Trophoblast cell (in vitro differentiated cells and primary cell): ENCODE measurements at regions not wholly inside any gene's neighbourhood (a gene's known extent, or its start where the extent isn't known, plus 50 kb on each side); places are given as distances from the start of the nearest gene placed in this dataset.

Experiments used
- DNase-seq, 2 donors: peaks; one replicate each; pipeline ENCODE4 v3.0.0-alpha.2; 2016
- H2AFZ ChIP-seq: 2 replicates; pipeline ENCODE4 v1.6.1; 2013; ENCODE audit warnings: low read length, moderate library complexity, mild to moderate bottlenecking; ENCODE audit not compliant: insufficient read depth, poor library complexity
- H2AK5ac ChIP-seq: 2 replicates; pipeline ENCODE4 v1.6.1; 2013; ENCODE audit warnings: mild to moderate bottlenecking, low read length
- H2BK120ac ChIP-seq: 2 replicates; pipeline ENCODE4 v1.6.1; 2013; ENCODE audit warnings: low read length, mild to moderate bottlenecking, moderate library complexity; ENCODE audit not compliant: insufficient read depth, poor library complexity
- H2BK12ac ChIP-seq: 2 replicates; pipeline ENCODE4 v1.6.1; 2013; ENCODE audit warnings: mild to moderate bottlenecking, low read length, moderate library complexity
- H2BK5ac ChIP-seq: 2 replicates; pipeline ENCODE4 v1.6.1; 2013; ENCODE audit warnings: low read length, low read depth, moderate library complexity, mild to moderate bottlenecking; ENCODE audit not compliant: poor library complexity
- H3K14ac ChIP-seq: 2 replicates; pipeline ENCODE4 v1.6.1; 2013; ENCODE audit warnings: mild to moderate bottlenecking, low read length
- H3K18ac ChIP-seq: 2 replicates; pipeline ENCODE4 v1.6.1; 2013; ENCODE audit warnings: mild to moderate bottlenecking, low read length
- H3K23ac ChIP-seq: 2 replicates; pipeline ENCODE4 v1.6.1; 2013; ENCODE audit warnings: low read length
- H3K27ac ChIP-seq: 2 replicates; pipeline ENCODE4 v1.5.1; 2013; ENCODE audit warnings: low read depth, mild to moderate bottlenecking, inconsistent platforms, low read length, moderate library complexity
- H3K27me3 ChIP-seq: 2 replicates; pipeline ENCODE4 v1.6.1; 2013; ENCODE audit warnings: inconsistent platforms, mild to moderate bottlenecking, low read length, moderate library complexity; ENCODE audit not compliant: insufficient read depth
- H3K36me3 ChIP-seq, 2 experiments: 1 replicate in 1 of 2; 2 replicates in 1 of 2; pipeline ENCODE4 v1.6.1; 2013; ENCODE audit warnings: low read length in 2 of 2, mild to moderate bottlenecking in 2 of 2, moderate library complexity in 1 of 2; ENCODE audit not compliant: insufficient read depth in 2 of 2, control insufficient read depth in 1 of 2
- H3K4ac ChIP-seq: 2 replicates; pipeline ENCODE4 v1.6.1; 2013; ENCODE audit warnings: low read depth, mild to moderate bottlenecking, low read length, moderate library complexity
- H3K4me1 ChIP-seq, 2 experiments: 1 replicate in 1 of 2; 2 replicates in 1 of 2; pipeline ENCODE4 v1.6.1; 2013; ENCODE audit warnings: low read length in 2 of 2, mild to moderate bottlenecking in 2 of 2, moderate library complexity in 1 of 2; ENCODE audit not compliant: insufficient read depth in 2 of 2, control insufficient read depth in 1 of 2
- H3K4me2 ChIP-seq: 2 replicates; pipeline ENCODE4 v1.6.1; 2013; ENCODE audit warnings: inconsistent platforms, mild to moderate bottlenecking, low read length, moderate library complexity
- H3K4me3 ChIP-seq: 2 replicates; pipeline ENCODE4 v1.5.1; 2013; ENCODE audit warnings: mild to moderate bottlenecking, low read depth, low read length, inconsistent platforms
- H3K79me1 ChIP-seq: one replicate; pipeline ENCODE4 v1.6.1; 2013; ENCODE audit warnings: low read length
- H3K79me2 ChIP-seq: 2 replicates; pipeline ENCODE4 v1.6.1; 2013; ENCODE audit warnings: low read length, mild to moderate bottlenecking; ENCODE audit not compliant: control insufficient read depth, insufficient read depth, poor library complexity
- H3K9ac ChIP-seq: 2 replicates; pipeline ENCODE4 v1.6.1; 2013; ENCODE audit warnings: mild to moderate bottlenecking, low read length
- H3K9me3 ChIP-seq: 2 replicates; pipeline ENCODE4 v1.6.1; 2013; ENCODE audit warnings: low read depth, mild to moderate bottlenecking, control low read depth, inconsistent platforms, low read length; ENCODE audit not compliant: insufficient read depth
- H4K12ac ChIP-seq: 2 replicates; pipeline ENCODE4 v1.6.1; 2013; ENCODE audit warnings: low read depth, mild to moderate bottlenecking, low read length, moderate library complexity
- H4K8ac ChIP-seq: 2 replicates; pipeline ENCODE4 v1.6.1; 2013; ENCODE audit warnings: low read depth, mild to moderate bottlenecking, low read length, moderate library complexity
- H4K91ac ChIP-seq: one replicate; pipeline ENCODE4 v1.6.1; 2013; ENCODE audit warnings: low read depth, mild to moderate bottlenecking, low read length, moderate library complexity
- WGBS: extraction: QIAGEN DNeasy Blood & Tissue Kit; methylation state at CpG from one replicate; pipeline ENCODE4 v1.1.7; 2013; ENCODE audit warnings: missing lambda C conversion rate; ENCODE audit not compliant: insufficient read length, insufficient coverage; ENCODE audit errors: extremely low coverage; 5-methylcytosine and 5-hydroxymethylcytosine counted together

DNA sequence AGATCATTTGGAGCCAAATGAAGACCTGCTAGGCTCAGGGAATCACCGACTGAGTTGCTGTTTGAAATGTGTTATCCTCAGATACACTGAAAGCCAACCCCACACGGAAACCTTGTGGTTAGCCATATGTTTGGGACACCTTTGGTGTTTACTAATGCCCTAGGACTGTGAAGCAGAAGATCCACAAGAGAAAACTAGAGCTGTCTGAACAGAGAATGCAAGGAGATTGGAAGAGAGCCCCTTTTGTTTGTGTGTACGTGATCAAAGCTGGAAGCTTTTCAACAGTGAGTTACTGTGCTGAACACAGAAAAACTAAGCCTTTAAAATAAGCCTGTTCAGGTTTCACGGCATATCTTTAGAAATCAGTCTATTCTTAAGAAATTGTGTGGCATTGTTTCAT, 908.2 kb upstream of the ADGRL2 start:
- Histone ChIP-seq H3K79me2 (no peaks in the 10 kb centered on the region), H4K91ac (no peak overlapping the region), H3K9me3 (no peaks in the 10 kb centered on the region), H3K18ac (no peak overlapping the region), H2AFZ (no peak overlapping the region), H3K27me3 (no peaks in the 10 kb centered on the region), H2AK5ac (no peak overlapping the region), H3K23ac (no peak overlapping the region), H3K4me1 (peaks cover 4 to 5% of the 10 kb centered on the region in 2 experiments), H3K27ac (peak overlapping the region; percentile 42), H4K12ac (no peak overlapping the region), H3K79me1 (peaks cover 9% of the 10 kb centered on the region), H2BK5ac (peak overlapping the region; percentile 52), H2BK120ac (no peak overlapping the region), H2BK12ac (peak overlapping the region; percentile 69), H3K4me2 (no peak overlapping the region), H3K4me3 (no peak overlapping the region), H4K8ac (peak overlapping the region; percentile 17), H3K9ac (no peak overlapping the region), H3K14ac (no peak overlapping the region), H3K36me3 (no peaks in the 10 kb centered on the region), H3K4ac (no peak overlapping the region)
- WGBS = no CpG with 5 or more reads among the region's 4 CpGs
- DNase-seq = no peak

DNA sequence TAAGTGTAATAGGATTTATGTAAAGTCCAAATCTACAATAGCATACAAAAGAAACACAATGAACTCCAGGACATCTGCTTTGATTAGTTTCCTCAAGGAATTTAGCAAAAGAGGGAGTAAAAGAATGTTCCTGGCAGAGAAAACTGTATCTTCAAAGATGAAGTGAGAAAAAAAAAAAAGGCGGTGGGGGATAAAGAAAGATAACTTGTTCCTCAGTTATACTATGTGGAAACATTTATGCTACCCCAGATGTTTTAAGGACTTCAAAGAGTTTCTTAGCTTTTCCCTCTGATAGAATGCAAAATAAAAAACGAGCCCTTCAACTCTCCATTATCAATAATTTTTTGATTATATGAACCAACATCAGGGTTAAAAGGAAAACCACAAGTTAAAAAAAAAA, 908.9 kb upstream of the ADGRL2 start:
- no peak overlapping the region for H3K23ac ChIP-seq
- no peaks in the 10 kb centered on the region for H3K27me3 ChIP-seq
- no peak overlapping the region for H2BK12ac ChIP-seq
- no peaks in the 10 kb centered on the region for H3K36me3 ChIP-seq
- H3K4ac ChIP-seq = no peak overlapping the region
- no peak overlapping the region for H3K14ac ChIP-seq
- H2BK120ac ChIP-seq = no peak overlapping the region
- H3K9me3 ChIP-seq = no peaks in the 10 kb centered on the region
- no CpG with 5 or more reads among the region's 2 CpGs for WGBS
- no peak overlapping the region for H2BK5ac ChIP-seq
- no peak for DNase-seq
- no peak overlapping the region for H2AK5ac ChIP-seq
- no peak overlapping the region for H3K4me2 ChIP-seq
- peaks cover 4 to 5% of the 10 kb centered on the region in 2 experiments for H3K4me1 ChIP-seq
- no peak overlapping the region for H4K8ac ChIP-seq
- no peak overlapping the region for H3K9ac ChIP-seq
- H2AFZ ChIP-seq = no peak overlapping the region
- H3K79me2 ChIP-seq = no peaks in the 10 kb centered on the region
- H4K91ac ChIP-seq = no peak overlapping the region
- no peak overlapping the region for H3K18ac ChIP-seq
- no peak overlapping the region for H3K27ac ChIP-seq
- H4K12ac ChIP-seq = no peak overlapping the region
- no peak overlapping the region for H3K4me3 ChIP-seq
- peaks cover 9% of the 10 kb centered on the region for H3K79me1 ChIP-seq

DNA sequence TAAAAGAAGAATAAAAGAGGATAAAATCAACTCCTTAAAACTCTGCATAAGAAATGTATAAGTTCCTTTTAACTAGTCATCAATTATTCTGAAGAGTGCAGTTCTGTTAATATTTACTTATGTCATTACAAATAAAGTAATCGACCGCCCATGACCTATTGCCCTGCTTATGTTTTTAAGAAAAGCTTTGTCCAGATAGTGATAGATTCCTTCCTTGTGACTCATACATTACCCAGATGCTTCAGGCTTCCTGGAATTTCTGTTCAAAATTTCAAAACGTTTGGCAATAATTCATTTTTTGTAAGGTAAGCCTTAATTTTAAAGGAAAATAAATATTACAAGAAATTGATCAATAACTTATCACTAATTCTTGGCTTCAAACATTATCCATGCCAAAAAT, 918.2 kb upstream of the ADGRL2 start:
- Histone ChIP-seq H3K36me3 (no peaks in the 10 kb centered on the region), H3K4me3 (no peak overlapping the region), H4K91ac (no peak overlapping the region), H3K23ac (no peak overlapping the region), H3K4me2 (no peak overlapping the region), H2BK120ac (no peak overlapping the region), H3K27me3 (no peaks in the 10 kb centered on the region), H3K4me1 (no peaks in the 10 kb centered on the region), H3K9ac (no peak overlapping the region), H4K8ac (no peak overlapping the region), H2BK12ac (no peak overlapping the region), H3K18ac (no peak overlapping the region), H2BK5ac (no peak overlapping the region), H3K4ac (no peak overlapping the region), H3K27ac (no peak overlapping the region), H2AFZ (no peak overlapping the region), H3K14ac (no peak overlapping the region), H2AK5ac (no peak overlapping the region), H3K79me2 (no peaks in the 10 kb centered on the region), H3K9me3 (no peaks in the 10 kb centered on the region), H4K12ac (no peak overlapping the region), H3K79me1 (no peaks in the 10 kb centered on the region)
- DNase-seq = peak; percentile 1 to 77
- WGBS = no CpG with 5 or more reads among the region's 3 CpGs

DNA sequence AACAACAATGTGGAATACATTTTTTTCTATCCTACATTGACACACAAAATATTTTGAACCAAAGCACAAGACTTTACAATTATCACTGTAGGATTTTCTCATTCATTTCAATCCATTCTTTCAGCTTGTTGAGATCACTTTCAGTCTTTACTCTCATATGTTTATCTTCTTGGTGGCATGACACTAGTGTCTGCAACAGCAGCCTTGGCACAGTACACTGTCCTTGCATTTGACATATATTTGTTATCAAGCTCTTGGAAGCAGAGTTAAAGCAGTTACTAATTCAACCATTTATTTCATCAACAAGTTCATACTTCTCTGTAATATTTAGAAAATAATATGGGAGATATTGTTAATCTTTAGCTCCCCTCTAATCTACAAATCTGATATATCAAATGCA, 922.4 kb upstream of the ADGRL2 start:
- no peak overlapping the region for H3K9ac ChIP-seq
- H4K12ac ChIP-seq = no peak overlapping the region
- H3K4ac ChIP-seq = no peak overlapping the region
- H4K91ac ChIP-seq = no peak overlapping the region
- H3K27me3 ChIP-seq = no peaks in the 10 kb centered on the region
- H2BK5ac ChIP-seq = no peak overlapping the region
- H3K14ac ChIP-seq = no peak overlapping the region
- no peak overlapping the region for H2BK12ac ChIP-seq
- H2AFZ ChIP-seq = no peak overlapping the region
- H2BK120ac ChIP-seq = no peak overlapping the region
- no peak overlapping the region for H4K8ac ChIP-seq
- no peaks in the 10 kb centered on the region for H3K79me2 ChIP-seq
- H3K27ac ChIP-seq = no peak overlapping the region
- DNase-seq = no peak
- no peak overlapping the region for H3K23ac ChIP-seq
- no peaks in the 10 kb centered on the region for H3K36me3 ChIP-seq
- no peak overlapping the region for H3K18ac ChIP-seq
- H3K79me1 ChIP-seq = no peaks in the 10 kb centered on the region
- H3K4me1 ChIP-seq = no peaks in the 10 kb centered on the region
- H2AK5ac ChIP-seq = no peak overlapping the region
- H3K9me3 ChIP-seq = no peaks in the 10 kb centered on the region
- no peak overlapping the region for H3K4me3 ChIP-seq
- H3K4me2 ChIP-seq = no peak overlapping the region
